Skeletal muscle tissue (tissue), 3 donors: ENCODE measurements at regions not wholly inside any gene's neighbourhood (a gene's known extent, or its start where the extent isn't known, plus 50 kb on each side); places are given as distances from the start of the nearest gene placed in this dataset.
"Not testable (repeated sequence)": the region's sequence is repeated elsewhere in the genome, so short reads cannot be mapped to it uniquely, and the experiment has no call there.

Experiments
- H3K27ac ChIP-seq: one replicate; pipeline ENCODE4 v1.7.0; 2013; ENCODE audit warnings: mild to moderate bottlenecking, low read depth, low read length, inconsistent platforms
- H3K27me3 ChIP-seq, 3 donors: one replicate each; pipeline ENCODE4 v1.7.0; 2013; ENCODE audit warnings: low read length in 3 of 3; ENCODE audit not compliant: control insufficient read depth in 3 of 3, insufficient read depth in 3 of 3
- H3K36me3 ChIP-seq, 3 donors: one replicate each; pipeline ENCODE4 v1.7.0; 2013; ENCODE audit warnings: low read length in 3 of 3; ENCODE audit not compliant: control insufficient read depth in 3 of 3, insufficient read depth in 3 of 3
- H3K4me1 ChIP-seq, 3 donors: one replicate each; pipeline ENCODE4 v1.7.0; 2013; ENCODE audit warnings: low read length in 3 of 3, mild to moderate bottlenecking in 3 of 3; ENCODE audit not compliant: control insufficient read depth in 3 of 3, insufficient read depth in 3 of 3
- H3K4me3 ChIP-seq, 3 donors: one replicate each; pipeline ENCODE4 v1.7.0; 2013; ENCODE audit warnings: low read length in 3 of 3
- H3K9ac ChIP-seq, 3 donors: one replicate each; pipeline ENCODE4 v1.7.0; 2013; ENCODE audit warnings: low read length in 3 of 3, mild to moderate bottlenecking in 3 of 3, moderate library complexity in 2 of 3, low read depth in 1 of 3
- H3K9me3 ChIP-seq, 3 donors: one replicate each; pipeline ENCODE4 v1.7.0; 2013; ENCODE audit warnings: low read length in 3 of 3; ENCODE audit not compliant: control insufficient read depth in 3 of 3
- donor health status: Osteomylitis.

DNA sequence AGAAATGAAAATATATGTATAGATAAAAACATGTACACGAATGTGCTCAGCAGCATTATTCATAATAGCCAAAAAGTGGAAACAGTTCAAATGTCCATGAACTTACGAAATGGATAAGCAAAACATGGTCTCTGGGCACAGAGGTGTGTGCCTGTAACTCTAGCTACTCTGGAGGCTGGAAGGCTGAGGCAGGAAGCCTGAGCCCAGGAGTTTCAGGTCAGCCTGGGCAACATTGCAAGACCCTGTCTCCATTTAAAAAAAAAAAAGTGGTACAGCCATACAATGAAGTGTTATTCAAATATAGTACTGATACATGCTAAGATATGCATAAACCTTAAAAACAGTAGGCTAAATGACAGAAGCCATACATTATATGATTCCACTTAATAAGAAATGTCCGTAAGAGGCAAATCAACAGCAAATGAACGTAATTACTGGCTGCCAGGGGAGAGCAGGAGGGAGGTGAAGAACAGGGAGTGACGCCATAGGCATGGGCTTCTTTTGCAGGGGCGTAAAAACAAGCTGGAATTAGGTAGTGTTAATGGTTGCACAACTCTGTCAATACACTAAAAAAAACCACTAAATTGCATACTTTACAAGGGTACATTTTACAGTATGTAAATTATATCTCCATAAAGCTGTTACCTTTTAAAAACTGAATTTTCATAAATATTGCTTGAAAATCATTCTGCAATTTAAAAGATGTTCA is 87.2 kb upstream of the PLEKHM1 start:
- no peak overlapping the region for H3K4me3 ChIP-seq
- no peak overlapping the region for H3K9ac ChIP-seq

DNA sequence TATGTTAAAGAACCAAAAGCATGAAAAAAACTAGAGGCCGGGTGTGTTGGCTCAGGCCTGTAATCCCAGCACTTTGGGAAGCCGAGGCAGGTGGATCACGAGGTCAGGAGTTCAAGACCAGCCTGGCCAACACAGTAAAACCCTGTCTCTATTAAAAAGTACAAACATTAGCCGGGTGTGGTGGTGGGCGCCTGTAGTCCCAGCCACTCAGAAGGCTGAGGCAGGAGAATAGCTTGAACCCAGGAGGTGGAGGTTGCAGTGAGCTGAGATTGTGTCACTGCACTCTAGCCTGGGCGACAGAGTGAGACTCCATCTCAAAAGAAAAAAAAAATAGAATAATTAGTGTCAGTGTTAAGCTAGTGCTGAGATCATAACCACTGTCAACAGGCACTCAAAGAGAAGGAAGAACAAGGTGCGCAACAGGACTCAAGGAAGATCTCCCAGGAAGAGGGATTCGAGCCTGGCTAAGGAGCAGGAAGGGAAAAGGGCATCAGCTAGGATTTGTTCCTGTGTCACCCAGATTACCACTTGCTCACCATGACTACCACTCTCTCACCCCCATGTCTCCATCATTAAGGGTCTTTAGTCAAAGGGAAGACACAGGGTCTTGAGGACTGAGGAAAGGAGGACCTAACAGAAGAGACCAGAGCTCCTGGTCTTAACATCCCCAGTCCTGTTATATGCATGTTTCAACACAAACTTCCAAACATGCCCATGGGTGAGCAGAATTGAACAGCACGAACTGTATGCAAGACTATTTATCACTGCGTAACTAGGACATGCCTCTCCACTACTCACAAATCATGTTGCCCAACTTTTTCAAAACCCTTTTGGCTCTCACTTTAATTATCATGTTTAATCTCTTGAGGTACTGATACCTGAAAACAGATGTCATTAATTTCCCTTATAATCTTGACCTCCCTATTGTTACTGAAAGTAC is 88.3 kb upstream of the PLEKHM1 start:
- Histone ChIP-seq H3K36me3 (peaks cover 0 to 3% (median 0%) of the 10 kb centered on the region in 3 donors), H3K4me1 (peaks cover 4 to 26% (median 20%) of the 10 kb centered on the region in 3 donors)

More for the DNA sequence above, 87.2 kb upstream of the PLEKHM1 start:
- H3K4me1 ChIP-seq = peaks cover 4 to 20% (median 15%) of the 10 kb centered on the region in 3 donors
- peaks cover 0 to 3% (median 0%) of the 10 kb centered on the region in 3 donors for H3K36me3 ChIP-seq
- peaks cover 0 to 9% (median 0%) of the 10 kb centered on the region in 3 donors for H3K27me3 ChIP-seq
- H3K27ac ChIP-seq = no peak overlapping the region
- H3K9me3 ChIP-seq = no peaks in the 10 kb centered on the region

DNA sequence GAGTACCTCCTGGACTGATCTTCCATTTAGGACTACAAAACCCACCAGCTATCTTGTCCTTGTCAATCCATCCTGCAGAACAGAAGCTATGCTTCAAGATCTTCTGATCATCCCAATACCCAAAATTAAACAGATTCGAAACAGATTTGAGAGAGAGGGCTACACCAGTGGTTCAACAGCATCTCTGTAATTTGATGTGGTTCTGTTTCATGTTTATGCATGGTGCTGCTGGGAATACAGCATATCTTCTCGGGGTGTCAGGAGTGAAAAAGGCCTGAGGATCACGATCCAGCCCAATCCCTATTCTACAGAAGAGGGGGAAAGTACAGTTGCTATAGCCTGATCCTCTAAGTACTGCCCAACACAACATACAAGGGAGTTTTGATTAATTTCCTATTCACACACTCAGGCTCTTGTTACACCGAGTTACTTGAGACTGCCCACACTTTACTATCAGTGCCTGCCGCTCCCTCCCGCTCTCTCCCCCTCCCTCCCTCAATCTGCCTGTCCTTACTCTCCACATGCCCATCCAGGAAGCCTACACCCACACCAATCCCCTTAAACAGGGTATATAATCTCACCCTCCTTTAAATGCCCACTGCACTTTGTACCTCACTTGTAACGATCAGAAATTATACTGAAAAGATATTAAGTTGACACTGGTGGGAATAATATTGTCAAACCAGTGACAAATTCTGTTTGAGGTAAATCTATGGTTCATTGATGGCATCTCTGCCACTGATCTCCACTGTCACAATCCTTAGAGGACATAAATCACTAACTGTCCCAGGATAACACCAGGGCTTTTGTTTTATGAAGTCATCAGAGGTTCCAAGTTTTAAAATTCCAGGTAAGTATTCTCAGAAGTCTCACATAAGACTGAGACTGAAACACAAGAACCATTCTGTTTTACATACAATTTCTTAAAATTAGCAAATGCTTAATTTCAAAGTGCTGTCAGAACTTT is 89.3 kb upstream of the PLEKHM1 start:
- no peak overlapping the region for H3K27ac ChIP-seq
- no peak overlapping the region for H3K4me3 ChIP-seq
- H3K36me3 ChIP-seq = peaks cover 0 to 3% (median 0%) of the 10 kb centered on the region in 3 donors
- H3K9ac ChIP-seq = no peak overlapping the region
- peaks cover 11 to 28% (median 28%) of the 10 kb centered on the region in 3 donors for H3K4me1 ChIP-seq
- H3K27me3 ChIP-seq = peaks cover 0 to 23% (median 0%) of the 10 kb centered on the region in 3 donors
- no peaks in the 10 kb centered on the region for H3K9me3 ChIP-seq

More for the DNA sequence above, 88.3 kb upstream of the PLEKHM1 start:
- Histone ChIP-seq H3K9me3 (no peaks in the 10 kb centered on the region), H3K4me3 (no peak overlapping the region), H3K27me3 (peaks cover 0 to 15% (median 0%) of the 10 kb centered on the region in 3 donors), H3K9ac (no peak overlapping the region), H3K27ac (no peak overlapping the region)

DNA sequence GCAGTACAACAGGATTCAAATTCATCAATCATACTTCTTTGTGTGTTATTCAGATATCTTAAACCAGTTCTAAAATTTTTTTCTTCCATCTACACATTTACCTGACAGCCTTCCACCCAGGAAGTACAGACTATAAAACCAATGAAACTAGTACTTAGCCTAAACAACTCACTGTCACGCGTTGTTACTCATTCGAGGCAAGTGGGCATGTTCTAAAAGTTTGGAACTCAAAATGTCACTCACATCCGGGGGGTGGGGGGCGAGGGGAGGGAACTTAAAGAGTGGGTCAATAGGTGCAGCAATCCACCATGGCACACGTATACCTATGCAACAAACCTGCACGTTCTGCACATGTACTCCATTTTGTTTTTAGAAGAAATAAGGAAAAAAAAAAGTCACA is 90.4 kb upstream of the PLEKHM1 start:
- H3K9ac ChIP-seq = no peak overlapping the region
- no peaks in the 10 kb centered on the region for H3K9me3 ChIP-seq
- peaks cover 11 to 28% (median 25%) of the 10 kb centered on the region in 3 donors for H3K4me1 ChIP-seq
- no peak overlapping the region for H3K27ac ChIP-seq
- H3K27me3 ChIP-seq = peaks cover 0 to 27% (median 0%) of the 10 kb centered on the region in 3 donors
- H3K36me3 ChIP-seq = peaks cover 0 to 3% (median 0%) of the 10 kb centered on the region in 3 donors
- H3K4me3 ChIP-seq = no peak overlapping the region

DNA sequence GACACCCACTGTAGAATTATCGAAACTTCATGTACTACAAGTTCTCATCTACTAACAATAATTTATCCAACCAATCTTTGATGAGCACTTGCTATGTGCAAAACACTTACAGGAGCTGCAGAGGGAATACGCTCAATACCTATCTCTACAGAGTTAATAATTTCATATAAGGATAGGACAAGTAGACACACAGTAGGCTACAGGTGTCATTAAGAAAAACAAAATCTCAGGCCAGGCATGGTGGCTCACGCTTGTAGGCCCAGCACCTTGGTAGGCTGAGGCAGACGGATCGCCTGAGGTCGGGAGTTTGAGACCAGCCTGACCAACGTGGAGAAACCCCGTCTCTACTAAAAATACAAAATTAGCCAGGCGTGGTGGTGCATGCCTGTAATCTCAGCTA is 91.3 kb upstream of the PLEKHM1 start:
- Histone ChIP-seq H3K4me1 (peaks cover 11 to 28% (median 25%) of the 10 kb centered on the region in 3 donors), H3K27me3 (peaks cover 0 to 27% (median 0%) of the 10 kb centered on the region in 3 donors), H3K9ac (no peak overlapping the region)

DNA sequence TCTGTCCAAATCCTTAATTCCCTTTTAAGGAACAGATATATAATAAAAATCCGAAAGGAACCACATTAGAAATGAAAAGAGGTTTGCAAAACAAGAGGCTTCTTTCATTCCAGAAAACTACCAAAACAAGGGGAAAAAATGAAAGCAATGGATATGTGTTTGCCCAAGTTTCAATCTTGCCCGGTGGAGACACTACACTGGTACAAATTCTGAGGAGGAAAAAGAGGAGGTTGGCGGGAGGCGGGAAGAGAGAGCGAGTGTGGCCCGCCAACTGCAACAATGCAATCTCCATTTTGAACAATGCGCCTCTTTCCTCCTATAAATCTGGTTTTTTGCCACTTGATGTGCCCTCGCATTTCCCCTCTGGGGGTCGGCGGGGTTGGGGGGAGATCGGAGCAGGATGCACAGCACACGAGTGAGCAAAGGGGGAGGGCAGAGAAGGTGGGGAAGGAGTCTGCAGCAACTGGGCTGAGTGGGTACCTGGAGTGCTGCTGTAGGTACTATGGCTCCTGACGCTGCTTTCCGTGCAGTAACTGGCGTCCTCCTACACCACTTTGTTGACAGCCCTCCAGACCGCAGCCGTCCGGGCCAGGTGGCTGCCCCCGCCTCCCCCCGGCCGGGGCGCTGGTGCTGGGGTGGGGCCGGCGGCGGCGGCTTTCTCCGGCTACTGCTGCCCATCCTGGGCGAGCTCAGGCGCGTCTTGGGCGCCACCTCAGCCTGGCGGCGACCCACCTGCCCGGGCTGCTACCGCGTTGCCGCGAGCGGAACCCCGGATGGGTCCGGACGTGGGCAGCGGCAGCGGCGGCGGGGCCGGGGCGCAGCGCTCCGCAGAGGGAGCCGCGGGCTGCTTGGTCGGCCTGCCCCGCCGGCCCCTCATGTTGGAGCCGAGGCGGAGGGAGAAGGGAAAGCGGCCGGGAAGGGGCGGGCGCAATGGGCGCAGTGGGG is 93.8 kb upstream of the PLEKHM1 start:
- Histone ChIP-seq H3K4me1 (peaks cover 6 to 21% (median 19%) of the 10 kb centered on the region in 3 donors), H3K36me3 (peaks cover 0 to 3% (median 0%) of the 10 kb centered on the region in 3 donors), H3K9me3 (no peaks in the 10 kb centered on the region), H3K27me3 (peaks cover 0 to 27% (median 0%) of the 10 kb centered on the region in 3 donors), H3K27ac (peak overlapping the region; percentile 82), H3K4me3 (peak overlapping the region; percentile 80 to 98 (median 97)), H3K9ac (peak overlapping the region; percentile 73 to 97 (median 85))

More for the DNA sequence above, 91.3 kb upstream of the PLEKHM1 start:
- H3K27ac ChIP-seq = no peak overlapping the region
- peaks cover 0 to 3% (median 0%) of the 10 kb centered on the region in 3 donors for H3K36me3 ChIP-seq
- H3K9me3 ChIP-seq = no peaks in the 10 kb centered on the region
- no peak overlapping the region for H3K4me3 ChIP-seq

DNA sequence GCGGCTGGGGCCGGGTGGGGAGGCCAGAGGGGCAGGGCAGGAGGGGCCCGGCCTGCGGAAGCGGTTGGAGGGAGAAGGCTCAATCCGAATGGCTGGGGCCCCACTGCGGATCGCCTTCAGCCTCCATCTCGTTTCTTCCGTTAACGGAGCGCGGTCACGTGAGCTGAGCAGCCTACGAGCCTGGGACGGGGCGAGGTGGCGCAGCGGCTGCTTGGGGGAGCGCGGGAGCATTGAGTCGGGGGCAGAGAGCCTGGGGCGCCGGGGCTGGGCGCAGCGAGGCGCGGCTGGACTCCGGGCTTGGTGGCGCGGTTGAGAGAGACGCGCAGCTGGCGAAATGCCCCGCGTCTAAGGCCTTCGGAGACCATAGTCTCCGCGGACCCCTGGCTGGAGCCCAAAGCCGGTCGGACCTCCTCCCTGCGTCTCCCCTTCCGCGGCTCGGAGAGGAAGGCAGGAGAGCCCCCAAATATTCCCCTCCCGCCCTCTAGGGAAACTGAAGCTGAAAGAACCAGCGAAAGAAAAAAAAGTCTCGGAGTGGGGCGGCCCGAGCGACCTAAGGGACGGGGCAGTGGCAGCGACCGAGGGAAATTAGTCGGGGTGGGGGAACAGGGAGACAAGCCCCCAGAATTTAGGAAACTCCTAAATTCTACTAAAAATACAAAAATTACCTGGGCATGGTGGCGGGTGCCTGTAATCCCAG is 94.7 kb upstream of the PLEKHM1 start:
- not testable (repeated sequence) for H3K9me3 ChIP-seq
- peak overlapping the region; percentile 82 for H3K27ac ChIP-seq

More for the DNA sequence above, 94.7 kb upstream of the PLEKHM1 start:
- peaks cover 6 to 16% (median 13%) of the 10 kb centered on the region in 3 donors for H3K4me1 ChIP-seq
- H3K36me3 ChIP-seq = not testable (repeated sequence)
- peak overlapping the region; percentile 48 to 97 (median 80) for H3K4me3 ChIP-seq
- H3K27me3 ChIP-seq = peaks cover 0 to 27% (median 0%) of the 10 kb centered on the region in 3 donors
- H3K9ac ChIP-seq = peak overlapping the region in 2 of 3 donors; percentile 73 to 85
